SK-N-SH treated with all-trans-retinoic acid at 6 μM for 48 hours (cell line): ENCODE measurements at regions not wholly inside any gene's neighbourhood (a gene's known extent, or its start where the extent isn't known, plus 50 kb on each side); places are given as distances from the start of the nearest gene placed in this dataset.

Source experiments
- ARNTL ChIP-seq: fragments of 450-650 bp; formaldehyde crosslinking; IDR thresholded peaks from 2 replicates; pipeline ENCODE4 v1.5.0; 2020; ENCODE audit warnings: low read depth, mild to moderate bottlenecking, moderate library complexity, borderline replicate concordance
- CSDC2 ChIP-seq: fragments of 250-450 bp; sonication (Bioruptor Pico); IDR thresholded peaks from 2 replicates; pipeline ENCODE4 v1.5.0; 2020; ENCODE audit warnings: mild to moderate bottlenecking, moderate library complexity
- RARB ChIP-seq: fragments of 250-450 bp; sonication (Bioruptor Pico); IDR thresholded peaks from 2 replicates; pipeline ENCODE4 v1.8.0; 2021; ENCODE audit warnings: mild to moderate bottlenecking, moderate library complexity
- SNAI2 ChIP-seq: fragments of 250-450 bp; sonication (Bioruptor Pico); IDR thresholded peaks from 2 replicates; pipeline ENCODE4 v1.5.0; 2020; ENCODE audit warnings: mild to moderate bottlenecking, moderate library complexity
- ZFP30 ChIP-seq: fragments of 450-650 bp; formaldehyde crosslinking; IDR thresholded peaks from 2 replicates; pipeline ENCODE4 v1.5.0; 2022; ENCODE audit warnings: mild to moderate bottlenecking, moderate library complexity
- ZNF565 ChIP-seq: fragments of 450-650 bp; formaldehyde crosslinking; conservative IDR thresholded peaks from 2 replicates; pipeline ENCODE4 v1.5.0; 2020; ENCODE audit warnings: low read depth, mild to moderate bottlenecking, moderate library complexity
- ZNF8 ChIP-seq: fragments of 450-650 bp; formaldehyde crosslinking; IDR thresholded peaks from 2 replicates; pipeline ENCODE4 v1.5.0; 2020; ENCODE audit warnings: mild to moderate bottlenecking, moderate library complexity
- TF ChIP-seq, protein P1 (sequence below): fragments of 250-450 bp; sonication (Bioruptor Pico); IDR thresholded peaks from 2 replicates; pipeline ENCODE4 v1.8.0; 2020; ENCODE audit warnings: mild to moderate bottlenecking, moderate library complexity, borderline replicate concordance
- TF ChIP-seq, protein P2 (sequence below): fragments of 250-450 bp; sonication (Bioruptor Pico); IDR thresholded peaks from 2 replicates; pipeline ENCODE4 v1.5.1; 2020; ENCODE audit warnings: low read depth, mild to moderate bottlenecking, moderate library complexity

- no peak for TF ChIP-seq SNAI2
- TF ChIP-seq RARB (CRISPR knock-in tag): no peak
- TF ChIP-seq ZNF8 (CRISPR knock-in tag): no peak
- TF ChIP-seq, protein P1, sequence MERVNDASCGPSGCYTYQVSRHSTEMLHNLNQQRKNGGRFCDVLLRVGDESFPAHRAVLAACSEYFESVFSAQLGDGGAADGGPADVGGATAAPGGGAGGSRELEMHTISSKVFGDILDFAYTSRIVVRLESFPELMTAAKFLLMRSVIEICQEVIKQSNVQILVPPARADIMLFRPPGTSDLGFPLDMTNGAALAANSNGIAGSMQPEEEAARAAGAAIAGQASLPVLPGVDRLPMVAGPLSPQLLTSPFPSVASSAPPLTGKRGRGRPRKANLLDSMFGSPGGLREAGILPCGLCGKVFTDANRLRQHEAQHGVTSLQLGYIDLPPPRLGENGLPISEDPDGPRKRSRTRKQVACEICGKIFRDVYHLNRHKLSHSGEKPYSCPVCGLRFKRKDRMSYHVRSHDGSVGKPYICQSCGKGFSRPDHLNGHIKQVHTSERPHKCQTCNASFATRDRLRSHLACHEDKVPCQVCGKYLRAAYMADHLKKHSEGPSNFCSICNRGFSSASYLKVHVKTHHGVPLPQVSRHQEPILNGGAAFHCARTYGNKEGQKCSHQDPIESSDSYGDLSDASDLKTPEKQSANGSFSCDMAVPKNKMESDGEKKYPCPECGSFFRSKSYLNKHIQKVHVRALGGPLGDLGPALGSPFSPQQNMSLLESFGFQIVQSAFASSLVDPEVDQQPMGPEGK (CRISPR knock-in tag): no peak
- TF ChIP-seq, protein P2, sequence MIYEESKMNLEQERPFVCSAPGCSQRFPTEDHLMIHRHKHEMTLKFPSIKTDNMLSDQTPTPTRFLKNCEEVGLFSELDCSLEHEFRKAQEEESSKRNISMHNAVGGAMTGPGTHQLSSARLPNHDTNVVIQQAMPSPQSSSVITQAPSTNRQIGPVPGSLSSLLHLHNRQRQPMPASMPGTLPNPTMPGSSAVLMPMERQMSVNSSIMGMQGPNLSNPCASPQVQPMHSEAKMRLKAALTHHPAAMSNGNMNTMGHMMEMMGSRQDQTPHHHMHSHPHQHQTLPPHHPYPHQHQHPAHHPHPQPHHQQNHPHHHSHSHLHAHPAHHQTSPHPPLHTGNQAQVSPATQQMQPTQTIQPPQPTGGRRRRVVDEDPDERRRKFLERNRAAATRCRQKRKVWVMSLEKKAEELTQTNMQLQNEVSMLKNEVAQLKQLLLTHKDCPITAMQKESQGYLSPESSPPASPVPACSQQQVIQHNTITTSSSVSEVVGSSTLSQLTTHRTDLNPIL (CRISPR knock-in tag): no peak
- TF ChIP-seq CSDC2 (CRISPR knock-in tag): no peak
- no peak for TF ChIP-seq ARNTL (CRISPR knock-in tag)
- TF ChIP-seq ZNF565: no peak
- no peak for TF ChIP-seq ZFP30 (CRISPR knock-in tag)
These were observed 69.6 kb upstream of the BCL11A start for GRCh38 chr2:60623040-60623439.
